HEK293T (cell line): ENCODE measurements at regions not wholly inside any gene's neighbourhood (a gene's known extent, or its start where the extent isn't known, plus 50 kb on each side); places are given as distances from the start of the nearest gene placed in this dataset.
A peak's percentile ranks its signal among the peaks of the same experiment; 100 is the strongest.

ENCODE experiments used
- ARNT ChIP-seq: fragments of 450-650 bp; IDR thresholded peaks from 2 replicates; pipeline ENCODE4 v1.6.1; 2017; ENCODE audit warnings: mild to moderate bottlenecking
- BHLHE40 ChIP-seq: fragments of 450-650 bp; IDR thresholded peaks from 2 replicates; pipeline ENCODE4 v1.6.1; 2016; ENCODE audit warnings: mild to moderate bottlenecking, moderate library complexity, borderline replicate concordance
- CTBP1 ChIP-seq: fragments of 450-650 bp; IDR thresholded peaks from 2 replicates; pipeline ENCODE4 v1.6.1; 2016; ENCODE audit warnings: borderline replicate concordance
- ELF4 ChIP-seq: fragments of 450-650 bp; IDR thresholded peaks from 2 replicates; pipeline ENCODE4 v1.6.1; 2017; ENCODE audit warnings: antibody characterized with exemption
- FOXA1 ChIP-seq: fragments of 450-650 bp; IDR thresholded peaks from 2 replicates; pipeline ENCODE4 v1.6.1; 2016; ENCODE audit warnings: mild to moderate bottlenecking
- FOXK2 ChIP-seq: fragments of 450-650 bp; IDR thresholded peaks from 2 replicates; pipeline ENCODE4 v1.6.1; 2016; ENCODE audit warnings: mild to moderate bottlenecking
- FOXM1 ChIP-seq: fragments of 450-650 bp; IDR thresholded peaks from 2 replicates; pipeline ENCODE4 v1.6.1; 2017; ENCODE audit warnings: mild to moderate bottlenecking, borderline replicate concordance
- L3MBTL2 ChIP-seq: fragments of 450-650 bp; conservative IDR thresholded peaks from 2 replicates; pipeline ENCODE4 v1.6.1; 2016; ENCODE audit warnings: mild to moderate bottlenecking
- LEF1 ChIP-seq: fragments of 450-650 bp; IDR thresholded peaks from 2 replicates; pipeline ENCODE4 v1.6.1; 2017; ENCODE audit warnings: mild to moderate bottlenecking, borderline replicate concordance
- NFRKB ChIP-seq: fragments of 450-650 bp; IDR thresholded peaks from 2 replicates; pipeline ENCODE4 v1.6.1; 2016; ENCODE audit warnings: mild to moderate bottlenecking, moderate library complexity
- PKNOX1 ChIP-seq: fragments of 450-650 bp; IDR thresholded peaks from 2 replicates; pipeline ENCODE4 v1.6.1; 2016
- SP1 ChIP-seq: fragments of 450-650 bp; IDR thresholded peaks from 2 replicates; pipeline ENCODE4 v1.6.1; 2017
- SUZ12 ChIP-seq: fragments of 450-650 bp; IDR thresholded peaks from 2 replicates; pipeline ENCODE4 v1.6.1; 2016; ENCODE audit warnings: mild to moderate bottlenecking
- ZNF384 ChIP-seq: fragments of 450-650 bp; IDR thresholded peaks from 2 replicates; pipeline ENCODE4 v1.6.1; 2016

GRCh38 chr18:22559414-22560274, 141.9 kb upstream of the CTAGE1 start:
- no peak for TF ChIP-seq FOXK2
- no peak for TF ChIP-seq SP1
- TF ChIP-seq ZNF384: no peak
- TF ChIP-seq L3MBTL2: peak; percentile 82
- no peak for TF ChIP-seq SUZ12
- TF ChIP-seq CTBP1: peak; percentile 62; the same call in 1 of the 2 replicates
- no peak for TF ChIP-seq NFRKB
- no peak for TF ChIP-seq ARNT
- TF ChIP-seq BHLHE40: no peak
- TF ChIP-seq PKNOX1: peak; percentile 93
- TF ChIP-seq FOXM1: no peak
- TF ChIP-seq FOXA1: no peak
- 0 out of 2 replicates have a peak, but pooled peaks have one; percentile 4 for TF ChIP-seq LEF1
- TF ChIP-seq ELF4: no peak
